ENCODE measurements at regions not wholly inside any gene's neighbourhood (a gene's known extent, or its start where the extent isn't known, plus 50 kb on each side); places are given as distances from the start of the nearest gene placed in this dataset.
"Not testable (repeated sequence)": the region's sequence is repeated elsewhere in the genome, so short reads cannot be mapped to it uniquely, and the experiment has no call there.

- H3K4me3 ChIP-seq (ENCODE audit: low read length); H3K9me3 ChIP-seq (ENCODE audit: control insufficient read depth, low read length); DNase-seq (ENCODE audit: low read depth); H3K36me3 ChIP-seq (ENCODE audit: control insufficient read depth, insufficient read depth, low read length, severe bottlenecking); H3K9ac ChIP-seq (ENCODE audit: low read length); H3K4me1 ChIP-seq (ENCODE audit: control insufficient read depth, insufficient read depth, low read length); H3K27me3 ChIP-seq (replicated peaks; ENCODE audit: control insufficient read depth, insufficient read depth, low read length): not testable (repeated sequence)
Measured at GRCh38 chr3:80709597-80710322, 942.0 kb upstream of the ROBO1 start.

GRCh38 chr3:80705290-80705689, 937.5 kb upstream of the ROBO1 start:
- H3K9ac ChIP-seq (ENCODE audit: low read length): no peak overlapping the region
- H3K4me3 ChIP-seq (ENCODE audit: low read length): no peak overlapping the region
- no peaks in the 10 kb centered on the region for H3K27me3 ChIP-seq (replicated peaks; ENCODE audit: control insufficient read depth, insufficient read depth, low read length)
- H3K4me1 ChIP-seq (ENCODE audit: control insufficient read depth, insufficient read depth, low read length): no peaks in the 10 kb centered on the region
- peaks cover 6% of the 10 kb centered on the region for H3K9me3 ChIP-seq (ENCODE audit: control insufficient read depth, low read length)
- no peak for DNase-seq (ENCODE audit: low read depth)
- no peaks in the 10 kb centered on the region for H3K36me3 ChIP-seq (ENCODE audit: control insufficient read depth, insufficient read depth, low read length, severe bottlenecking)

- H3K4me3 ChIP-seq (ENCODE audit: low read length): no peak overlapping the region
- no peak for DNase-seq (ENCODE audit: low read depth)
- H3K36me3 ChIP-seq (ENCODE audit: control insufficient read depth, insufficient read depth, low read length, severe bottlenecking): no peaks in the 10 kb centered on the region
- H3K9me3 ChIP-seq (ENCODE audit: control insufficient read depth, low read length): peaks cover 6% of the 10 kb centered on the region
- no peaks in the 10 kb centered on the region for H3K27me3 ChIP-seq (replicated peaks; ENCODE audit: control insufficient read depth, insufficient read depth, low read length)
- no peaks in the 10 kb centered on the region for H3K4me1 ChIP-seq (ENCODE audit: control insufficient read depth, insufficient read depth, low read length)
- no peak overlapping the region for H3K9ac ChIP-seq (ENCODE audit: low read length)
Measured at GRCh38 chr3:80701349-80701748, 933.6 kb upstream of the ROBO1 start.

- no peaks in the 10 kb centered on the region for H3K4me1 ChIP-seq (ENCODE audit: control insufficient read depth, insufficient read depth, low read length)
Measured at GRCh38 chr3:80697291-80697690, 929.5 kb upstream of the ROBO1 start.

GRCh38 chr3:80696280-80696679, 928.5 kb upstream of the ROBO1 start:
- Histone ChIP-seq H3K27me3 (replicated peaks; ENCODE audit: control insufficient read depth, insufficient read depth, low read length) (no peaks in the 10 kb centered on the region), H3K9me3 (ENCODE audit: control insufficient read depth, low read length) (no peaks in the 10 kb centered on the region), H3K4me1 (ENCODE audit: control insufficient read depth, insufficient read depth, low read length) (no peaks in the 10 kb centered on the region), H3K9ac (ENCODE audit: low read length) (no peak overlapping the region), H3K36me3 (ENCODE audit: control insufficient read depth, insufficient read depth, low read length, severe bottlenecking) (no peaks in the 10 kb centered on the region), H3K4me3 (ENCODE audit: low read length) (no peak overlapping the region)
- no peak for DNase-seq (ENCODE audit: low read depth)

More at GRCh38 chr3:80697291-80697690, 929.5 kb upstream of the ROBO1 start:
- Histone ChIP-seq H3K9me3 (ENCODE audit: control insufficient read depth, low read length) (no peaks in the 10 kb centered on the region), H3K4me3 (ENCODE audit: low read length) (no peak overlapping the region), H3K27me3 (replicated peaks; ENCODE audit: control insufficient read depth, insufficient read depth, low read length) (no peaks in the 10 kb centered on the region), H3K9ac (ENCODE audit: low read length) (no peak overlapping the region), H3K36me3 (ENCODE audit: control insufficient read depth, insufficient read depth, low read length, severe bottlenecking) (no peaks in the 10 kb centered on the region)
- DNase-seq (ENCODE audit: low read depth): no peak

GRCh38 chr3:80688814-80689213, 921.0 kb upstream of the ROBO1 start:
- H3K9me3 ChIP-seq (ENCODE audit: control insufficient read depth, low read length): no peaks in the 10 kb centered on the region
- H3K4me3 ChIP-seq (ENCODE audit: low read length): no peak overlapping the region
- peak; percentile 69 for DNase-seq (ENCODE audit: low read depth)
- no peaks in the 10 kb centered on the region for H3K27me3 ChIP-seq (replicated peaks; ENCODE audit: control insufficient read depth, insufficient read depth, low read length)
- H3K9ac ChIP-seq (ENCODE audit: low read length): no peak overlapping the region
- H3K4me1 ChIP-seq (ENCODE audit: control insufficient read depth, insufficient read depth, low read length): no peaks in the 10 kb centered on the region
- H3K36me3 ChIP-seq (ENCODE audit: control insufficient read depth, insufficient read depth, low read length, severe bottlenecking): no peaks in the 10 kb centered on the region

- H3K4me1 ChIP-seq (ENCODE audit: control insufficient read depth, insufficient read depth, low read length): no peaks in the 10 kb centered on the region
- H3K36me3 ChIP-seq (ENCODE audit: control insufficient read depth, insufficient read depth, low read length, severe bottlenecking): no peaks in the 10 kb centered on the region
- no peaks in the 10 kb centered on the region for H3K9me3 ChIP-seq (ENCODE audit: control insufficient read depth, low read length)
- no peak for DNase-seq (ENCODE audit: low read depth)
- no peak overlapping the region for H3K4me3 ChIP-seq (ENCODE audit: low read length)
- no peak overlapping the region for H3K9ac ChIP-seq (ENCODE audit: low read length)
- H3K27me3 ChIP-seq (replicated peaks; ENCODE audit: control insufficient read depth, insufficient read depth, low read length): no peaks in the 10 kb centered on the region
Measured at GRCh38 chr3:80682951-80683350, 915.2 kb upstream of the ROBO1 start.

GRCh38 chr3:80682235-80682634, 914.4 kb upstream of the ROBO1 start:
- Histone ChIP-seq H3K9me3 (ENCODE audit: control insufficient read depth, low read length) (no peaks in the 10 kb centered on the region), H3K27me3 (replicated peaks; ENCODE audit: control insufficient read depth, insufficient read depth, low read length) (no peaks in the 10 kb centered on the region), H3K4me3 (ENCODE audit: low read length) (no peak overlapping the region), H3K36me3 (ENCODE audit: control insufficient read depth, insufficient read depth, low read length, severe bottlenecking) (no peaks in the 10 kb centered on the region), H3K9ac (ENCODE audit: low read length) (no peak overlapping the region), H3K4me1 (ENCODE audit: control insufficient read depth, insufficient read depth, low read length) (no peaks in the 10 kb centered on the region)
- no peak for DNase-seq (ENCODE audit: low read depth)

GRCh38 chr3:80677796-80678195, 910.0 kb upstream of the ROBO1 start:
- no peak overlapping the region for H3K4me3 ChIP-seq (ENCODE audit: low read length)
- no peak for DNase-seq (ENCODE audit: low read depth)
- H3K9me3 ChIP-seq (ENCODE audit: control insufficient read depth, low read length): no peaks in the 10 kb centered on the region
- no peak overlapping the region for H3K9ac ChIP-seq (ENCODE audit: low read length)
- H3K4me1 ChIP-seq (ENCODE audit: control insufficient read depth, insufficient read depth, low read length): no peaks in the 10 kb centered on the region
- no peaks in the 10 kb centered on the region for H3K36me3 ChIP-seq (ENCODE audit: control insufficient read depth, insufficient read depth, low read length, severe bottlenecking)
- H3K27me3 ChIP-seq (replicated peaks; ENCODE audit: control insufficient read depth, insufficient read depth, low read length): no peaks in the 10 kb centered on the region

GRCh38 chr3:80676866-80677265, 909.1 kb upstream of the ROBO1 start:
- Histone ChIP-seq H3K4me3 (ENCODE audit: low read length) (no peak overlapping the region), H3K9me3 (ENCODE audit: control insufficient read depth, low read length) (no peaks in the 10 kb centered on the region), H3K4me1 (ENCODE audit: control insufficient read depth, insufficient read depth, low read length) (no peaks in the 10 kb centered on the region), H3K27me3 (replicated peaks; ENCODE audit: control insufficient read depth, insufficient read depth, low read length) (no peaks in the 10 kb centered on the region), H3K36me3 (ENCODE audit: control insufficient read depth, insufficient read depth, low read length, severe bottlenecking) (no peaks in the 10 kb centered on the region), H3K9ac (ENCODE audit: low read length) (no peak overlapping the region)
- DNase-seq (ENCODE audit: low read depth): peak; percentile 23

- no peak overlapping the region for H3K9ac ChIP-seq (ENCODE audit: low read length)
- H3K27me3 ChIP-seq (replicated peaks; ENCODE audit: control insufficient read depth, insufficient read depth, low read length): no peaks in the 10 kb centered on the region
- H3K36me3 ChIP-seq (ENCODE audit: control insufficient read depth, insufficient read depth, low read length, severe bottlenecking): no peaks in the 10 kb centered on the region
- no peaks in the 10 kb centered on the region for H3K9me3 ChIP-seq (ENCODE audit: control insufficient read depth, low read length)
- H3K4me3 ChIP-seq (ENCODE audit: low read length): no peak overlapping the region
- no peaks in the 10 kb centered on the region for H3K4me1 ChIP-seq (ENCODE audit: control insufficient read depth, insufficient read depth, low read length)
- no peak for DNase-seq (ENCODE audit: low read depth)
Measured at GRCh38 chr3:80676261-80676660, 908.5 kb upstream of the ROBO1 start.

- H3K27me3 ChIP-seq (replicated peaks; ENCODE audit: control insufficient read depth, insufficient read depth, low read length): no peaks in the 10 kb centered on the region
- DNase-seq (ENCODE audit: low read depth): no peak
- no peaks in the 10 kb centered on the region for H3K9me3 ChIP-seq (ENCODE audit: control insufficient read depth, low read length)
- no peaks in the 10 kb centered on the region for H3K4me1 ChIP-seq (ENCODE audit: control insufficient read depth, insufficient read depth, low read length)
- no peak overlapping the region for H3K4me3 ChIP-seq (ENCODE audit: low read length)
- no peaks in the 10 kb centered on the region for H3K36me3 ChIP-seq (ENCODE audit: control insufficient read depth, insufficient read depth, low read length, severe bottlenecking)
- H3K9ac ChIP-seq (ENCODE audit: low read length): no peak overlapping the region
Measured at GRCh38 chr3:80675790-80676189, 908.0 kb upstream of the ROBO1 start.

All from adipocyte (in vitro differentiated cells).